ENCODE measurements at regions not wholly inside any gene's neighbourhood (a gene's known extent, or its start where the extent isn't known, plus 50 kb on each side); places are given as distances from the start of the nearest gene placed in this dataset.
A peak's percentile ranks its signal among the peaks of the same experiment; 100 is the strongest.

DNA sequence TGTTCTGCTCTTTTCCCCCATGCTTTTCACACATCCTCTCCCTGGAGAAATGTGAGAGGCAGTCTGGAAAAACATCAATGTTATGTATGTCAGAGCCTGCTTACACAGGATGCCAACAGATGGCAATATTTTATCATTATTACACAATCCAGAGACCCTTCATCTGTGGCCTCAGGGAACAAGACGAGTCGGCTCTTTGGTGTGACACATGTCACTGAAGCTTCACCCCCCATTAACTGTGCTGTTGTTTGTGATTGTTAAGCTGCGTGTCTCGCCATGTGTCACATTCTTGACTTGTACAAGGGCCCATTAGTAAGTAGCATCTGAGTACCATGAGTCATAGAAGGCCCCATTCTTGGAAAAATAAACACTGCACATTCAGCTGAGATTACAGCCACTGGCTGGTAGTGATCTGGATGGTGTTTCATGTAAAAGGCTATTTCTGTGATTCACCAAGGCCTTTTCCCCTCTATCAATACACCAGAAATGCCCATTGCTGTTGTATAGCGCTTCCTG is 682.1 kb upstream of the SOX9 start:
- peak overlapping the region; percentile 69 for H3K27ac ChIP-seq
- H3F3A ChIP-seq (ENCODE audit: insufficient read depth, low read depth) = peaks cover 15% of the 10 kb centered on the region; the same call in 1 of the 2 replicates
- no peaks in the 10 kb centered on the region for H3K36me3 ChIP-seq (ENCODE audit: low read depth)
- TF ChIP-seq EZH2 (IDR thresholded peaks at IDR 0.05; ENCODE audit: low read depth) = no peak
- TF ChIP-seq, protein P1, sequence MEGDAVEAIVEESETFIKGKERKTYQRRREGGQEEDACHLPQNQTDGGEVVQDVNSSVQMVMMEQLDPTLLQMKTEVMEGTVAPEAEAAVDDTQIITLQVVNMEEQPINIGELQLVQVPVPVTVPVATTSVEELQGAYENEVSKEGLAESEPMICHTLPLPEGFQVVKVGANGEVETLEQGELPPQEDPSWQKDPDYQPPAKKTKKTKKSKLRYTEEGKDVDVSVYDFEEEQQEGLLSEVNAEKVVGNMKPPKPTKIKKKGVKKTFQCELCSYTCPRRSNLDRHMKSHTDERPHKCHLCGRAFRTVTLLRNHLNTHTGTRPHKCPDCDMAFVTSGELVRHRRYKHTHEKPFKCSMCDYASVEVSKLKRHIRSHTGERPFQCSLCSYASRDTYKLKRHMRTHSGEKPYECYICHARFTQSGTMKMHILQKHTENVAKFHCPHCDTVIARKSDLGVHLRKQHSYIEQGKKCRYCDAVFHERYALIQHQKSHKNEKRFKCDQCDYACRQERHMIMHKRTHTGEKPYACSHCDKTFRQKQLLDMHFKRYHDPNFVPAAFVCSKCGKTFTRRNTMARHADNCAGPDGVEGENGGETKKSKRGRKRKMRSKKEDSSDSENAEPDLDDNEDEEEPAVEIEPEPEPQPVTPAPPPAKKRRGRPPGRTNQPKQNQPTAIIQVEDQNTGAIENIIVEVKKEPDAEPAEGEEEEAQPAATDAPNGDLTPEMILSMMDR (conservative IDR thresholded peaks at IDR 0.05) = no peak
- H3K4me3 ChIP-seq = no peak overlapping the region
- H3K9me2 ChIP-seq (ENCODE audit: insufficient read depth) = no peaks in the 10 kb centered on the region
- H3K4me1 ChIP-seq (replicated peaks; ENCODE audit: insufficient read depth) = peaks cover 19% of the 10 kb centered on the region
- H3K79me2 ChIP-seq (ENCODE audit: low read depth) = no peaks in the 10 kb centered on the region
- H3K27me3 ChIP-seq (ENCODE audit: insufficient read depth, low read depth) = no peaks in the 10 kb centered on the region
- no peak overlapping the region; the same call in 1 of the 2 replicates for H2AFZ ChIP-seq
- no peaks in the 10 kb centered on the region for H4K20me1 ChIP-seq (ENCODE audit: insufficient read depth)
- CTCF ChIA-PET = no interaction called here
- DNase-seq = peak; percentile 33 to 91
- intact Hi-C loops (cut with micrococcal nuclease; ENCODE audit: unreplicated experiment) = loop anchor here (2.0 kb wide), 1 partner anchor 250 kb away; no protein-coding TSS in a partner anchor
- peaks cover 18% of the 10 kb centered on the region; the same call in 1 of the 2 replicates for H3K9me3 ChIP-seq (ENCODE audit: insufficient read depth, low read depth)
- peak overlapping the region; percentile 14 for H3K4me2 ChIP-seq
- POLR2A ChIA-PET (ENCODE audit: unreplicated experiment) = no interaction called here
- no TSS peak for BruUV-seq (replicated peaks)

DNA sequence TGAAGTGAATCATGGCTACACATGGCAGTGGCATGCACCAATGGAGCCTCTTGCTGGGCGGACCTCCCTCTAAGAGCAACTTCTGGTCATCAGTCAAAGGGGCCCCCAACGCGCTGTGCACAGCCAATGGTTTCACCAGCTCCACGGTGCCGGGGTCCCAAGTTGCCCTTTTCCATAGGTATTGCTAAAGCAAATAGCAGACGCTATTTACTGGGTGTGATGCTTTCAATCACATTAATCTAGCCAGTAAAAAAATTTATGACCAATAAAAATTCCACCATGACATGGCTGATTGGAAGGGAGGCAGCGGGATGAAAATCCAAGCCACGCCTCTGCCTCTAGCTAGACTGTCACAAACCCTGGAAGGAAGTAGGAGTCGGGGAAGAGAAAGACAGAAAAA is 680.3 kb upstream of the SOX9 start:
- Histone ChIP-seq H3K9me3 (ENCODE audit: insufficient read depth, low read depth) (peaks cover 18% of the 10 kb centered on the region; the same call in 1 of the 2 replicates), H3K79me2 (ENCODE audit: low read depth) (no peaks in the 10 kb centered on the region), H3K27me3 (ENCODE audit: insufficient read depth, low read depth) (no peaks in the 10 kb centered on the region), H3K9me2 (ENCODE audit: insufficient read depth) (no peaks in the 10 kb centered on the region), H3K27ac (no peak overlapping the region), H2AFZ (no peak overlapping the region), H4K20me1 (ENCODE audit: insufficient read depth) (no peaks in the 10 kb centered on the region), H3F3A (ENCODE audit: insufficient read depth, low read depth) (peaks cover 15% of the 10 kb centered on the region; the same call in 1 of the 2 replicates), H3K36me3 (ENCODE audit: low read depth) (no peaks in the 10 kb centered on the region), H3K4me3 (no peak overlapping the region), H3K4me1 (replicated peaks; ENCODE audit: insufficient read depth) (peaks cover 19% of the 10 kb centered on the region), H3K4me2 (no peak overlapping the region)
- TF ChIP-seq, protein P1 (conservative IDR thresholded peaks at IDR 0.05) = no peak
- TF ChIP-seq EZH2 (IDR thresholded peaks at IDR 0.05; ENCODE audit: low read depth) = no peak
- intact Hi-C loops (cut with micrococcal nuclease; ENCODE audit: unreplicated experiment) = no loop called here
- DNase-seq = no peak
- ChIA-PET POLR2A (ENCODE audit: unreplicated experiment) (interaction anchor here (0.6 to 0.7 kb wide), 2 partner anchors 20 to 1827 kb away, joined by 3 to 10 read pairs; no protein-coding TSS in a partner anchor), CTCF (interaction anchor here (0.9 kb wide), 1 partner anchor 20 kb away, joined by 4 read pairs; no protein-coding TSS in a partner anchor)
- BruUV-seq (replicated peaks) = TSS peak; percentile 49

DNA sequence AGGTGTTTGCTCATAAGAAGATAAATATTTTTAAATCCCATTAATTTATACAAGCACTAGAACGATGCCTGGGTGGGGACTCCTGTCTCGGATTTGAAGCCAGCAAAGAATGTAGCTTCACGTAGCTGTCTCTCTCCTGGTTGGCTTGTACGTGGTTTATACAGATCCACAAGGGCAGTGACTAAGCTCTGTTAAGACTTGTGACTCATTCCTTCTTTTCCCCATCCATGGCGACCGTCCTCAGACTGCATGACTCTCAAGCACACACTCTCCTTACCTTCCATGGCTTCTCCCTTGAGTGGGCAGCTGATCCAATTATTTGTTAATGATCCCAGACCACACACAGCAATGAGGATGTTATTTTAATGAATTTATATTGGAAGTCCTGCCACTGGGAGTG is 679.7 kb upstream of the SOX9 start:
- intact Hi-C loops (cut with micrococcal nuclease; ENCODE audit: unreplicated experiment) = no loop called here
- TF ChIP-seq, protein P1 (conservative IDR thresholded peaks at IDR 0.05) = no peak
- no peak for TF ChIP-seq EZH2 (IDR thresholded peaks at IDR 0.05; ENCODE audit: low read depth)
- peaks cover 19% of the 10 kb centered on the region for H3K4me1 ChIP-seq (replicated peaks; ENCODE audit: insufficient read depth)
- H3K9me3 ChIP-seq (ENCODE audit: insufficient read depth, low read depth) = peaks cover 18% of the 10 kb centered on the region; the same call in 1 of the 2 replicates
- H3K9me2 ChIP-seq (ENCODE audit: insufficient read depth) = no peaks in the 10 kb centered on the region
- peaks cover 15% of the 10 kb centered on the region; the same call in 1 of the 2 replicates for H3F3A ChIP-seq (ENCODE audit: insufficient read depth, low read depth)
- no peak overlapping the region for H3K4me2 ChIP-seq
- peak in 1 of 2 experiments; percentile 18 for DNase-seq
- no peak overlapping the region for H3K27ac ChIP-seq
- no peaks in the 10 kb centered on the region for H3K36me3 ChIP-seq (ENCODE audit: low read depth)
- BruUV-seq (replicated peaks) = no TSS peak
- H3K4me3 ChIP-seq = no peak overlapping the region
- ChIA-PET CTCF (interaction anchor here (0.7 to 0.9 kb wide), 2 partner anchors 20 to 315 kb away, joined by 4 to 6 read pairs; no protein-coding TSS in a partner anchor), POLR2A (ENCODE audit: unreplicated experiment) (interaction anchor here (0.6 to 0.7 kb wide), 2 partner anchors 20 to 1827 kb away, joined by 3 to 10 read pairs; no protein-coding TSS in a partner anchor)
- no peaks in the 10 kb centered on the region for H3K27me3 ChIP-seq (ENCODE audit: insufficient read depth, low read depth)
- H4K20me1 ChIP-seq (ENCODE audit: insufficient read depth) = no peaks in the 10 kb centered on the region
- H3K79me2 ChIP-seq (ENCODE audit: low read depth) = no peaks in the 10 kb centered on the region
- no peak overlapping the region for H2AFZ ChIP-seq

All from PC-9 (cell line).